ENCODE measurements at regions not wholly inside any gene's neighbourhood (a gene's known extent, or its start where the extent isn't known, plus 50 kb on each side); places are given as distances from the start of the nearest gene placed in this dataset.

GRCh38 chr2:122486705-122487415 is 731.4 kb downstream of the TSN start:
- TF ChIP-seq CTCF (IDR thresholded peaks at IDR 0.05) (no peak), EZH2 (IDR thresholded peaks at IDR 0.05; ENCODE audit: borderline replicate concordance, insufficient read depth, low read depth, low read length, poor library complexity, severe bottlenecking) (no peak)
